GM10248 (cell line): ENCODE measurements at regions not wholly inside any gene's neighbourhood (a gene's known extent, or its start where the extent isn't known, plus 50 kb on each side); places are given as distances from the start of the nearest gene placed in this dataset.
"Not testable (repeated sequence)": the region's sequence is repeated elsewhere in the genome, so short reads cannot be mapped to it uniquely, and the experiment has no call there.

ENCODE experiments used
- CTCF ChIA-PET: fragments of 300-600 bp; sonication (Branson Sonifier 250); formaldehyde crosslinking; extraction: SDS; loops from one replicate; lab custom pipeline; 2021; ENCODE audit warnings: antibody characterized with exemption; lab: Yijun Ruan, JAX
- POLR2A ChIA-PET: fragments of 350-650 bp; sonication (Branson Sonifier 250); formaldehyde crosslinking; extraction: SDS; loops from one replicate; lab custom pipeline; 2020; ENCODE audit warnings: antibody characterized with exemption; lab: Yijun Ruan, JAX
- DNase-seq: peaks from one replicate; pipeline ENCODE4 v3.0.0; 2012; ENCODE audit errors: extremely low spot score
- CTCF ChIP-seq: IDR thresholded peaks from 2 replicates; pipeline ENCODE4 v1.5.1; 2012; ENCODE audit warnings: mild to moderate bottlenecking, low read depth; ENCODE audit errors: extremely low read depth, missing control alignments, control extremely low read depth

GRCh38 chr6:115058414-115059211 lies 715.8 kb upstream of the HS3ST5 start:
- ChIA-PET POLR2A (no interaction called here), CTCF (no interaction called here)
- no peak for TF ChIP-seq CTCF
- DNase-seq, result no peak

GRCh38 chr6:115055579-115055978 lies 712.8 kb upstream of the HS3ST5 start:
- ChIA-PET POLR2A (no interaction called here), CTCF (interaction anchor here (1.3 kb wide), 1 partner anchor 17 kb away, joined by 3 read pairs; no protein-coding TSS in a partner anchor)
- no peak for TF ChIP-seq CTCF
- DNase-seq, result no peak

- DNase-seq, POLR2A ChIA-PET: not testable (repeated sequence)
- CTCF ChIA-PET, result interaction anchor here (1.3 kb wide), 1 partner anchor 15 kb away, joined by 3 read pairs; no protein-coding TSS in a partner anchor
Observed at GRCh38 chr6:115054242-115054641, 711.4 kb upstream of the HS3ST5 start.

GRCh38 chr6:115053169-115053860 lies 710.5 kb upstream of the HS3ST5 start:
- no peak for TF ChIP-seq CTCF
- CTCF ChIA-PET, result no interaction called here

GRCh38 chr6:115016593-115016992 lies 673.8 kb upstream of the HS3ST5 start:
- POLR2A ChIA-PET, result no interaction called here
- TF ChIP-seq CTCF, result no peak
- CTCF ChIA-PET, result no interaction called here
- no peak for DNase-seq

More at GRCh38 chr6:115053169-115053860, 710.5 kb upstream of the HS3ST5 start:
- POLR2A ChIA-PET, result no interaction called here
- no peak for DNase-seq

- POLR2A ChIA-PET, result no interaction called here
- no peak for DNase-seq
- no peak for TF ChIP-seq CTCF
- CTCF ChIA-PET, result interaction anchor here (2.2 kb wide), 1 partner anchor 10 kb away, joined by 8 read pairs; no protein-coding TSS in a partner anchor
Observed at GRCh38 chr6:115004982-115005381, 662.2 kb upstream of the HS3ST5 start.

- no peak for DNase-seq
- no peak for TF ChIP-seq CTCF
- POLR2A ChIA-PET, result no interaction called here
- CTCF ChIA-PET, result interaction anchor here (2.2 kb wide), 1 partner anchor 11 kb away, joined by 8 read pairs; no protein-coding TSS in a partner anchor
Observed at GRCh38 chr6:115004204-115004603, 661.4 kb upstream of the HS3ST5 start.
